Iris pigment epithelial cell (primary cell): ENCODE measurements at regions not wholly inside any gene's neighbourhood (a gene's known extent, or its start where the extent isn't known, plus 50 kb on each side); places are given as distances from the start of the nearest gene placed in this dataset.

Experiments used
- DNase-seq: peaks from one replicate; pipeline ENCODE4 v3.0.0-alpha.2; 2011; ENCODE audit warnings: low read depth

DNA sequence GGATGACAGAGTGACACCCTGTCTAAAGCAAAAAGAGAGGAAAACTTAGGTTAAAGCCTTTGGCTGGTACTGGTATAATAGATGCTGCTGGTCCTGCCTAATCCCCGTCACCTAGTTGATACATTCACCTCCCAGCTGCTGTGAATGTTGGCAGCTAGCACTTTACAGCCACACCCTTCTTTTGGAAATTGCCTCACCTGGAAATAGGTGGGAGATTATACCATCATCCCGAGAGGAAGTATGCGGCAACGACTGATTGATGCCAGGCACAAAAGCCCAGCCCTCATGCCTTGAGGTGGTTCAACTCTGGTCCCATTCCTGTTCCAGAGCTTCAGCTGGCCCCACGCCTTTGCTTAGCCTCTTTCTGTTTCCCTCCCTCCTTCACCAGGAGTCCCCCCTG lies 53.2 kb upstream of the SIAH1 start:
- DNase-seq, result no peak

GRCh38 chr16:48435906-48436305 lies 50.7 kb upstream of the SIAH1 start:
- DNase-seq, result no peak

GRCh38 chr16:48435318-48435680 lies 50.1 kb upstream of the SIAH1 start:
- DNase-seq, result no peak
